B cell (primary cell): ENCODE measurements at regions not wholly inside any gene's neighbourhood (a gene's known extent, or its start where the extent isn't known, plus 50 kb on each side); places are given as distances from the start of the nearest gene placed in this dataset.

ENCODE experiments used
- CTCF ChIP-seq: fragments of 200-600 bp; IDR thresholded peaks from one replicate; pipeline ENCODE4 v1.8.0; 2022; ENCODE audit warnings: antibody characterized with exemption, mild to moderate bottlenecking
- EZH2 ChIP-seq: IDR thresholded peaks from 2 replicates; pipeline ENCODE4 v1.6.1; 2012; ENCODE audit warnings: borderline replicate concordance, low read depth, mild to moderate bottlenecking, moderate library complexity, low read length; ENCODE audit not compliant: insufficient read depth, poor library complexity, severe bottlenecking

GRCh38 chr5:84437673-84438315, 53.1 kb upstream of the EDIL3 start:
- no peak for TF ChIP-seq CTCF
- TF ChIP-seq EZH2 = no peak
